ENCODE measurements at regions not wholly inside any gene's neighbourhood (a gene's known extent, or its start where the extent isn't known, plus 50 kb on each side); places are given as distances from the start of the nearest gene placed in this dataset.

DNA sequence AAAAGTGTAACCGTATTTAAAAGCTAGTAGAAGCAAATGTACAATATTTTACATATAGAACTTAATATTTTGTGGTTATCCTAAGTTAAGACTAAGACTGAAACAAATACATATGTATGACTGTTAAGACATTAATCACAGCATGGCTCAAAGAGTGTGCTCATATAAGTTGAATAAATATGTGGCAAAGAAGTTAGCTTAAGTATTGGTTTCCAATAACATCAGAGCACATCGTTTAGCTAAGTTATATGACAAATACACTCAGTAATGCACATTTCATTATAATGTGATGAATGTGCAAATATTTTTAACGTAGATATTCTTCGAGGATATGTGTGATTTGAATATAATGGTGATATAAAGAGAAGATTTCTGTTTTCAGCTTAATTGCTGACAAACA is 253.8 kb downstream of the SLITRK5 start:
- TF ChIP-seq EZH2phosphoT487 (IDR thresholded peaks at IDR 0.05; ENCODE audit: low read depth) = no peak
- TF ChIP-seq, protein P1, sequence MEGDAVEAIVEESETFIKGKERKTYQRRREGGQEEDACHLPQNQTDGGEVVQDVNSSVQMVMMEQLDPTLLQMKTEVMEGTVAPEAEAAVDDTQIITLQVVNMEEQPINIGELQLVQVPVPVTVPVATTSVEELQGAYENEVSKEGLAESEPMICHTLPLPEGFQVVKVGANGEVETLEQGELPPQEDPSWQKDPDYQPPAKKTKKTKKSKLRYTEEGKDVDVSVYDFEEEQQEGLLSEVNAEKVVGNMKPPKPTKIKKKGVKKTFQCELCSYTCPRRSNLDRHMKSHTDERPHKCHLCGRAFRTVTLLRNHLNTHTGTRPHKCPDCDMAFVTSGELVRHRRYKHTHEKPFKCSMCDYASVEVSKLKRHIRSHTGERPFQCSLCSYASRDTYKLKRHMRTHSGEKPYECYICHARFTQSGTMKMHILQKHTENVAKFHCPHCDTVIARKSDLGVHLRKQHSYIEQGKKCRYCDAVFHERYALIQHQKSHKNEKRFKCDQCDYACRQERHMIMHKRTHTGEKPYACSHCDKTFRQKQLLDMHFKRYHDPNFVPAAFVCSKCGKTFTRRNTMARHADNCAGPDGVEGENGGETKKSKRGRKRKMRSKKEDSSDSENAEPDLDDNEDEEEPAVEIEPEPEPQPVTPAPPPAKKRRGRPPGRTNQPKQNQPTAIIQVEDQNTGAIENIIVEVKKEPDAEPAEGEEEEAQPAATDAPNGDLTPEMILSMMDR (IDR thresholded peaks at IDR 0.05; ENCODE audit: low read depth, low read length) = no peak
- Histone ChIP-seq H3K36me3 (replicated peaks; ENCODE audit: low read depth, low read length) (no peaks in the 10 kb centered on the region), H4K20me1 (ENCODE audit: insufficient read depth, low read length) (no peaks in the 10 kb centered on the region), H3K4me2 (ENCODE audit: low read length) (no peak overlapping the region), H3K9ac (ENCODE audit: low read length) (no peak overlapping the region), H2AFZ (ENCODE audit: low read depth, low read length) (no peak overlapping the region), H3K4me1 (ENCODE audit: low read length) (no peaks in the 10 kb centered on the region), H3K9me3 (ENCODE audit: insufficient read depth, low read length) (no peaks in the 10 kb centered on the region; the same call in 1 of the 2 replicates), H3K4me3 (ENCODE audit: low read length) (no peak overlapping the region), H3K79me2 (ENCODE audit: low read length) (no peaks in the 10 kb centered on the region), H3K27me3 (ENCODE audit: low read depth, low read length) (no peaks in the 10 kb centered on the region), H3K27ac (ENCODE audit: low read length) (no peak overlapping the region)

DNA sequence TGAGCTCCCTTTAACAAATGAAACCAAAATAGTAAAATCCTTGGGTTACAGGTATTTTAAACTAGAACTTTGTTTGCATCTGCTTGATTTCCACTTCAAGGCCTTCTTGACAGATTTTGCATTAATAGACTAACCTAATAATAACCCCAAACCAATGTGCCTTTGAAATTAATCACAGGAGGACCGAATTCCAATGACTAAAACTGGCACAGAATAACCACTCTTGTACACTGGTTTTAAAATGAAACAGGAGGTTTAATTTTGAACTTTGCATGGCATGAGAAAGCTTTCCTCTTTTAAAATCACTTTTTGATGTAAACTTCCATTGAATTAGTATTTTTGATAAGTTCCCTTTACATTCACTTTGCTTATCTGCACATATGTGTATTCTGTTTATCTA is 269.6 kb downstream of the SLITRK5 start:
- Histone ChIP-seq H3K4me1 (ENCODE audit: low read length) (no peaks in the 10 kb centered on the region), H3K36me3 (replicated peaks; ENCODE audit: low read depth, low read length) (no peaks in the 10 kb centered on the region), H4K20me1 (ENCODE audit: insufficient read depth, low read length) (no peaks in the 10 kb centered on the region), H3K4me2 (ENCODE audit: low read length) (no peak overlapping the region), H3K79me2 (ENCODE audit: low read length) (no peaks in the 10 kb centered on the region), H3K4me3 (ENCODE audit: low read length) (no peak overlapping the region), H3K9me3 (ENCODE audit: insufficient read depth, low read length) (no peaks in the 10 kb centered on the region), H2AFZ (ENCODE audit: low read depth, low read length) (peak overlapping the region; percentile 43; the same call in 1 of the 2 replicates), H3K27ac (ENCODE audit: low read length) (no peak overlapping the region), H3K9ac (ENCODE audit: low read length) (no peak overlapping the region), H3K27me3 (ENCODE audit: low read depth, low read length) (no peaks in the 10 kb centered on the region)
- no peak for TF ChIP-seq EZH2phosphoT487 (IDR thresholded peaks at IDR 0.05; ENCODE audit: low read depth)
- TF ChIP-seq, protein P1 (IDR thresholded peaks at IDR 0.05; ENCODE audit: low read depth, low read length) = no peak

DNA sequence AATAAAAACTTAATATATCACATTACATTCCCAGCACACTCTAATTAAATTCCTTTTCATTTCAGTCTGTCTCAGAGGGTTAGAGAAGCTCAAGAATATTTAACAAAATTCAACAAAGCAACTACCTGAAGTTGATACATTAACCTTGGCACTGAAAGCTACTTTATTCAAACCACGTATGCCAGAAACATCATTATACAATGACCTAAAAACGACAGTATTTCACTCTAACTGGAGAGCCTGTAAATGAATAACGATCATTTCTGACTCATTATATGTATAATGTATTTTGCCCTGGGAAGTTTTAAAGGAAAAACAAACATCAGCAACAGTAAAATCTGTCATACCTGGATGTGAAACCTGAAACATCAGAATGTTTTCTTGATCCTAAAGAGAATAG is 270.1 kb downstream of the SLITRK5 start:
- H3K36me3 ChIP-seq (replicated peaks; ENCODE audit: low read depth, low read length) = no peaks in the 10 kb centered on the region
- H3K4me3 ChIP-seq (ENCODE audit: low read length) = no peak overlapping the region
- no peak overlapping the region for H3K9ac ChIP-seq (ENCODE audit: low read length)
- H3K9me3 ChIP-seq (ENCODE audit: insufficient read depth, low read length) = no peaks in the 10 kb centered on the region
- no peaks in the 10 kb centered on the region for H3K79me2 ChIP-seq (ENCODE audit: low read length)
- H3K27ac ChIP-seq (ENCODE audit: low read length) = no peak overlapping the region
- no peak overlapping the region for H2AFZ ChIP-seq (ENCODE audit: low read depth, low read length)
- no peak overlapping the region for H3K4me2 ChIP-seq (ENCODE audit: low read length)
- no peaks in the 10 kb centered on the region for H3K27me3 ChIP-seq (ENCODE audit: low read depth, low read length)
- no peaks in the 10 kb centered on the region for H3K4me1 ChIP-seq (ENCODE audit: low read length)
- TF ChIP-seq, protein P1 (IDR thresholded peaks at IDR 0.05; ENCODE audit: low read depth, low read length) = no peak
- TF ChIP-seq EZH2phosphoT487 (IDR thresholded peaks at IDR 0.05; ENCODE audit: low read depth) = no peak
- H4K20me1 ChIP-seq (ENCODE audit: insufficient read depth, low read length) = no peaks in the 10 kb centered on the region

DNA sequence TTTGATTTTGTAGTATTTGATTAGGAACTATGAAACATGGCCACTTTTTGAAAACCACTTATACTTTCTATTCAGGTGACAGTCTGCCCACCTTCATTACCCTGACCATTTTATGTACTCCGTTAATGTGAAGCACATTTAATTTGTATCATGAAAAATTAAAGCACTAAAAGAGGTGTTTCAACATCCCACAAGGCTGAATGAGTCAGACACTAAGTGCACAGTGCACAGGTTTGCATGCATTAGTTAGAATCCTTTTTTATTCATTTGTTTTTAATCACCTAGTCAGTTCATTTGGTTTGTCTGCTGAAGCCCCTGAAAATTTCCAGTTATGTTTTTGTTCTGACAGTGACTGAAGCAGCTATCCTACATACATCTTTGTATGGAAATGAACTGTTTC is 271.0 kb downstream of the SLITRK5 start:
- H3K27ac ChIP-seq (ENCODE audit: low read length) = no peak overlapping the region

More for the DNA sequence above, 271.0 kb downstream of the SLITRK5 start:
- H3K27me3 ChIP-seq (ENCODE audit: low read depth, low read length) = no peaks in the 10 kb centered on the region
- H3K9me3 ChIP-seq (ENCODE audit: insufficient read depth, low read length) = no peaks in the 10 kb centered on the region
- no peak overlapping the region for H3K9ac ChIP-seq (ENCODE audit: low read length)
- no peaks in the 10 kb centered on the region for H3K4me1 ChIP-seq (ENCODE audit: low read length)
- H3K4me2 ChIP-seq (ENCODE audit: low read length) = no peak overlapping the region
- H3K79me2 ChIP-seq (ENCODE audit: low read length) = no peaks in the 10 kb centered on the region
- no peaks in the 10 kb centered on the region for H3K36me3 ChIP-seq (replicated peaks; ENCODE audit: low read depth, low read length)
- no peak overlapping the region for H3K4me3 ChIP-seq (ENCODE audit: low read length)
- TF ChIP-seq EZH2phosphoT487 (IDR thresholded peaks at IDR 0.05; ENCODE audit: low read depth) = no peak
- TF ChIP-seq, protein P1 (IDR thresholded peaks at IDR 0.05; ENCODE audit: low read depth, low read length) = no peak
- no peaks in the 10 kb centered on the region for H4K20me1 ChIP-seq (ENCODE audit: insufficient read depth, low read length)
- H2AFZ ChIP-seq (ENCODE audit: low read depth, low read length) = no peak overlapping the region

Measured in OCI-LY3 (cell line).